H4 (cell line): ENCODE measurements at regions not wholly inside any gene's neighbourhood (a gene's known extent, or its start where the extent isn't known, plus 50 kb on each side); places are given as distances from the start of the nearest gene placed in this dataset.
A peak's percentile ranks its signal among the peaks of the same experiment; 100 is the strongest.

ENCODE experiments used
- DNase-seq: peaks from one replicate; pipeline ENCODE4 v3.0.0-alpha.2; 2015; ENCODE audit warnings: low spot score

DNA sequence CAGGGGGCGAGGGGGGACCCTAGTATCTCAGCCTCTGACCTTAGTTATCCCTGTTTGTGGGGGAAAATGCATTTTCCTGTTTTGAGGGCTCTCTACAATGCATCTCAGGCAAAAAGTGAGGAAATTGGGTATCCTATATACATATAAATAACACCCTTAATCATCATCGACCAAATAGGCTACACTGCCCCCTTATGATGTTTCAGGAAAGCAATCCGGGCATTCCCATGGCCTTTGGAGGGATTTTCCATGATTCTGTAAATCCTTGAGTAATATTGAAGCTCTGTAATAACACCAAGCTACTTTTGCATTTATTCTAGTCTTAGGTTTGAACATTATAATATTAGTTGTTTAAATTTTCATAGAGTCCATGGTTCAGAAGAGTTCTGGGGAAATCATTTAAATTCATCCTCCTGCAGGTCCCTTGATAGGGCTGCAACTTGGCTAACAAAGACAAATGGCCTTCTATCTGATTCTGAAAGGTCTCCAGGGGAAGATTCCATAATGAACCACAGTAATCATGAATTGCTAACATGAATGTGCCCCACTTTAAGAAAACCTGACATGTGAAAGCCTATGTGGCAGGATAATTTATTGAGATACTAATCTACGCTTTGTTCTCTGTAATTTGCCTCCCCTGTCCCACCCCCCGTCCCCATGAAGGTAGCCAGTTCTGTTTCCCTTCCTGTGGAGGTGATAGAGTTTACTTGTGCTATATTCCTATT is 91.5 kb upstream of the SCOC start:
- DNase-seq, result no peak

GRCh38 chr4:140277576-140277975 is 95.9 kb upstream of the SCOC start:
- no peak for DNase-seq

- DNase-seq, result no peak
These were observed 101.9 kb upstream of the SCOC start for GRCh38 chr4:140271553-140271952.

DNA sequence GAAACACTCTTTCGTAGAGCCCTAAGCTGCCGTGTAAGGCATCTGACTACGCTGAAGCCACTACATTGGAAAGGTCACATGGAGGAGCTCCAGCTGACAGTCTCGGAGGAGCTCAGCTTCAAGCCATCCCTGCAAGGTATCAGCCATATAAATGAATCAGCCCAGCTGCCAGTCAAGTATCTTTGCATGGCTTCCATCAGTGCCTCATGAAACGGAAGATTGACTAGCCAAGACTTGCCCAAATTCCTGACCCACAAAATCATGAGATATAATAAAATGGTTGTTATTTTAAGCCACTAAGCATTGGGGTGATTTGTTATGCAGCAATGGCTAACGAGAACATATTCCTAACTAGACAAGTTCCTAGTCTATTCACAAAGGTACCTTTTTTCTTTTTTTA is 104.1 kb upstream of the SCOC start:
- no peak for DNase-seq

DNA sequence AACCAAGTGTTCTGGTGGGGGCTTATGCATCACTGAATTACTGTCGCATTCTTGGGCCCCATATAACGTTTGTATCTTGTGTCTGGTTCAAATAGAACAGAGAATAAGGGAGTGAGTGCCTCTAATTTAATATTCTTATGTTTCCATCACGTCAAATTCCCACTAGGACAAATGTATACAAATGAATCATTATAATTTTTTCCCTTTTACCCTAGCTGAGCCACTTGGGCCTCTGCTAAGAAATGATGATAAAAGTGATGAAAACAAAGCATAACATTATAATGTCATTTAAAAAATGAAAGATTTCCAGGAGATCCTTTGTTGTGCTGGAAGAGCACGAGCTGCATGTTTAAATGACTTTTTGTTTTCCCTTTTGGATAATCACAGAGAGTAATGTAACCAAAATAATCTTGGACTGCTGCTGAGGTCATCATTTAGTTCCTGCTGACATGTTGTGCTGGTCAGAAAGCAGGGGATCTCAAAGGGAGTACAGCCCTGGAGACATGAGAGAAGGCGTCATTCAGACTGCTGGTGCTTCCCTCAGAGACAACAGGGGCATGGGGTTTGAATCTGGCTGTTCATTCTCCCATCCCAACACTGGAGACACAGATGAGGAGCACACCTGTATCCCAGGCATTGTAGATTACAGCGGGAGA is 105.1 kb upstream of the SCOC start:
- no peak for DNase-seq

GRCh38 chr4:140267576-140267975 is 105.9 kb upstream of the SCOC start:
- no peak for DNase-seq

DNA sequence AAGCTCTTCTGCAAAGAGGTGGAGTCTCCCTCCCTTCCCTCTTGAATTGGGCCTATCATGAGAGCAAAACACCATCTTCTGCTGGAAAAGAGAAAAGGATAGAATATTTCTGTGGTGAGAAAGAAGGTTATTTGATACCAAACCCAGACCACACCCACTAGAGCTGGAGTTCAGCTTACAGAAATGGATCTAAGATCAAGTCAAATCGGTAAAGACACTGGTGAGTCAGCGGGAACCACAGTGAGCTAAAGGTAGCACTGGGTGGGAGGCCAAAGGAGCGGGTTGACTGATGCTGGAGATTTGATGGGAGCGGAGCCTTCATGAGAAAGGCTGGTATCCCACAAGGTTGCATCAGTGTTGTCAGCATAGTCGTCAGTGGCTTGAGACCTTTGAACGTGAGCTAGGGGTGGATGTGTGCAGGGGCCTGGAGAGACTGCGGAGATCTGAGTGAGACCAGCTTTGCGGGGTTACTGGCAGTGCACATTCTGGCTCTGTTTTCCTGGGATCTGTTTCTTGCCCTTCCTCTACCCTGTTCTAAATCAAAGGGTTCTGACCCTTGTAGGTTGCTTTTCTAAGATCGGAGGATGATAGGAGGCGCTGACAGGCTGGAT is 106.4 kb upstream of the SCOC start:
- DNase-seq, result no peak

- DNase-seq, result no peak
These were observed 106.2 kb upstream of the MAML3 start for GRCh38 chr4:140260227-140260626.

- no peak for DNase-seq
These were observed 104.5 kb upstream of the MAML3 start for GRCh38 chr4:140258476-140258875.

DNA sequence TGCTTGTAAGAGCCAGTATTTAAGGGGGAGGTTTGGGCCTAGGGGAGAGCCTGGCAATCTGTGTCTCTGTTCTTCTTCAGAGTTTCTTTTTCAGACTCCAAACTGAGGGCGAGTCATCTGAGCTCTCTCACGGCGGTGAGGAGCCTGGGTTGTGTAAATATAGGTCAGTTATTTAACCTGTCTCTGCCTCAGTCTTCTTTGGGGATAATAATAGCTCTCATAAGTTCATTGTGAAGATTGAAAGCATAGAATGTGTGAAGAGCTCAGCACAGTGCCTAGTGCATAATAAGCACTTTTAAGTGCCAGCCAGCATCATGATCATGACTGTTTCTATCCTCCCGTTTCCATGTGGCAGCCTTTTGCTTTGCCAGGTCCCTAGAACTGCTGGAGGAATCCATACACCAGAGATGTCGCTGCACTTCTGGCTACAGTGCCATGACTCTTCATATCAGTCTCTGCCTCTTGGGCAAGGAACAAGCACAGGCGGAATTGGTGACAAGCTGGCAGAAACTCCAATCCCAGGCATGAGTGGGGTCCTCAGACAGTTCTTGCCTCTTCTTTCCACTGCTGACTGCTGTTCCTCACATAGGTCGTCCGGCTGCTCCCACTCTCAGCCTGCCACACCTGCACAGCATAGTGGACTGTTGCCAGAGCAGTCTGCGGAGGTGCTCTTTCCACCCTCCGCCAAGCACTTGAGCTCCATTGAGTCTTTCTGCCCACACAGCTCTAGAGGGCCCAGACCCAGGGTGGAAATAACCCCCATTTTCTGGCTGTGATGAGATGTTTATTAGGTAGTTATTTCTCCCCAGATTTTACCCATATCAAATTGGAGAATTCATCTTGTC is 103.7 kb upstream of the MAML3 start:
- no peak for DNase-seq

DNA sequence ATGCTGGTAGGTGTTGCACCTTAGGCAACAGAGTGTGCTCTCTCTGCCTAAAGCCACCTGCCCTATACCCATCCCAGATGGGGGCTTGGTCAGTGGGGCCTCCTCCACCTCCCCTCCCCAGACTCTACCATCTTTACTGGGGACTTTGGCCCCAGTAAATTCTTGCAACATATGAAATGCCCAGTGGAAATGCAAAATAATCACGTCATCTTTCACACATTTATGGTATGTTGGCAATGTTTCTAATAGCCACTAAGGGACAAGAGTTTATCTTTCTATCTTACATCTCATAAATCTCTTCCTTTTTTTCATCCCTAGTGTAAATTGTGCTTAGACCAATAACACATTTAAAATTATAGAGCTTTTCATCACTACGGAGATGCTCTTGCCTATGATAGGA is 103.0 kb upstream of the MAML3 start:
- no peak for DNase-seq

DNA sequence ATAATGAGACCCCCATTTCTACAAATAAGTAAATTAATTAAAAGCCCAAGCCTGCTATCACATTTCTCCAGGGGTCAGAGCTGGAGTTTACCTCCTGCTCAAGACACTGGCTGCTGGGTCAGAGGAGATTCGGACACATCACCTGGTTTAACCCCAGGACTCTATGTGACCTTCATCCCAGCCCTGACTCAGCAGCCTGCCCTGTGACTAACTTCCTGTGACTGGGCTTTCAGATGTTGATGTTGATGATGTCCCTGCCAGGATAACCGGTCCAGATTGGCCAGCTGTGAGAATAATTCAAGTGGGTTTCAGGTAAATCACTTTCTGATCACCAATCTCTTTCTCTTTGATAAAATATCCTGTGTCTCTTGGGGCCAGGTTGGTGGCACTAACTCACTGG is 102.4 kb upstream of the MAML3 start:
- no peak for DNase-seq

- DNase-seq, result no peak
These were observed 101.9 kb upstream of the MAML3 start for GRCh38 chr4:140255927-140256326.

DNA sequence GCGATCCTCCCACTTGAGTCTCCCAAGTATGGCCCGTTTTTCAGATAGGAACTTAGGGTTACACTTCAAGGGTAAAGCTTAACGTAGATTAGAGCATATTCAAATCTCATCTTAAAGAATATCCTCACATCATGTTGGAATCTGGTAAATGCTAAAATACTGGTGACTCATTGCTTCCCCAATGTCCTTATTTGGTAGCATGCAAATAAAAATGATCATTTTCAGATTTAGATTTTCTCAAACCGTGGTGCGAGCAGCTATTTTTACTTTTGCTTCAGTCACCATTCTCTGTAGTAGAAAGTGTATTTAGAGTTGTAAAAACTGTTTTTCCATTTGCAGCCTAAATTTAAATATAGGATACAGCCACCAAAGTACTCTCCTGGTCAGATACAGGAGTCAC is 101.5 kb upstream of the MAML3 start:
- no peak for DNase-seq

DNA sequence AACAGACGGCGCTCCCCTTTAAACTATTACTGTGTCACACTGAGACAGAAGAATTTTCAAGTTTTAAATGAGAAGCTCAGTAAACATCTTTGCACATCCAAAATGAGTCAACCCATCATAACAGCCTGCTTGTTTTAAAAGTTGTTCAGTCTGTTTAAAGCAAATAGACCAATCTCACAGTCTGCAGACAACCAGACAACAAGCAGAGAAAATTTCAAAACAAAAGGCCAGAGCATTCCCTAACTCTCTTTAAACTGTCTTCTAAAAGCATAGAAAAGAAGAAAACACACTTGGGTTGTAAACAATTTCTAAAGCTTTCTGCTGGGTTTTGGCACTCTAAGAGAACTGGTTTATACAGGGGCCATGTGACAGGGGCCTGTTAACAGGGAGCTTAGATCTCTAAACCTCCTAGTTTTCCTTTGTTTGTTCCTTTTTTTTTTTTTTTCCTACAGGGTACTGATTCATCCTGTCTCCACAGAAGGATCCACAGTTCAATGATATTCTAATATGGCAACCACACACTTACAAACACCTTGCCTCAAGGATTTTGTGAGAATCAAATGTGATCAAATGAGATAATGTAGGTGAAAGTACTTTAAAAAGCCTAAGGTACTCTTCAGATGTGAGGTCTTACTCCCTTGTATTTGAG is 100.8 kb upstream of the MAML3 start:
- no peak for DNase-seq

- no peak for DNase-seq
These were observed 99.6 kb upstream of the MAML3 start for GRCh38 chr4:140253556-140254027.

DNA sequence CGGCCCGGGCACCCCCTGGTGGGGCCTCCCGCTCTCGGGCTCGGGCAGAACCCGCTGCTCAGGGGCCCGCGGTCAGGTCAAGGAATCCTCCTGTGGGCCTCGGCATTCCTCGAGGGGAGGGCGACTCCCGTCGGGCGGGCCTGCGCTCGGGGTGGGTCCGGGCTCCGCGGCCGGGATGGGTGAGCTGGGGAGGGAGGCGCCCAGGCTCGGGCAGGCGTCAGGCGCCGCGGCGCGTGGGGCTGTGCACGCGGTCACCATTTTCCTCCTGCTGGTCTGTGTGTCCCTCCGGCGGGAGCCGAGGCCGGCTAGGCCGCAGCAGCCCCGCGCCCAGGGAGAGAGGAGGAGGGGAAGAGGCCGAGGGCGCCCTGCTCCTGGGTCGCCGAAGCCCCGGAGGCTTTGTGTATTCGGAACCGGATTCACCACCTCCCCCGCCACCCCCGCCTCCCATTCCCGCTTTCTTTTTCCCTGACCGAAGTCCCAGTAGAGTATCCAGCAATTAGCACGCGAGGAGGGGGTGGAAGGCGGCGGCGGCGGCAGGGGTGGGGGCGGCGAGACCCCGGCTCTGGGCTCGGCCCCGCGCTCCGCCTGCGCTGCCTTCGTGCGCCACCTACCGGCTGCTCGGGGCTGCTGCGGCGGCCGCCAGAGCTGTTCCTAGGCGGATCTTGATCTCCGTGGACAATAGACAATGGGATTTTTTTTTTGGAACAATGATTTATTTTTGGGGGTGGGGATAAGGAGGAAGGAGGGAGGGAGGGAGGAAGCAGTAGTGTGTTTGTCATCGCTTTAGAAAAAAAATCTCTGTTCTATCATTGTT is 99.0 kb upstream of the MAML3 start:
- DNase-seq, result peak; percentile 30

- DNase-seq, result no peak
These were observed 98.3 kb upstream of the MAML3 start for GRCh38 chr4:140252141-140252741.

- no peak for DNase-seq
These were observed 97.6 kb upstream of the MAML3 start for GRCh38 chr4:140251571-140251970.

- peak; percentile 18 for DNase-seq
These were observed 97.1 kb upstream of the MAML3 start for GRCh38 chr4:140250989-140251552.
